GM12892 (cell line): ENCODE measurements at regions not wholly inside any gene's neighbourhood (a gene's known extent, or its start where the extent isn't known, plus 50 kb on each side); places are given as distances from the start of the nearest gene placed in this dataset.

Experiments used
- POLR2A ChIP-seq: IDR thresholded peaks from 2 replicates; pipeline ENCODE4 v1.6.1; 2011; ENCODE audit warnings: low read depth, low read length, control low read depth
- POLR2AphosphoS5 ChIP-seq: IDR thresholded peaks from 2 replicates; pipeline ENCODE4 v1.6.1; 2011; ENCODE audit warnings: low read depth, low read length, control low read depth
- TAF1 ChIP-seq: IDR thresholded peaks from 2 replicates; pipeline ENCODE4 v1.6.1; 2011; ENCODE audit warnings: low read depth, mild to moderate bottlenecking, control low read depth, low read length, borderline replicate concordance

GRCh38 chr6:140003217-140003616, 628.8 kb upstream of the CITED2 start:
- no peak for TF ChIP-seq POLR2A
- TF ChIP-seq TAF1 = no peak
- no peak for TF ChIP-seq POLR2AphosphoS5
